Neural crest cell (in vitro differentiated cells): ENCODE measurements at regions not wholly inside any gene's neighbourhood (a gene's known extent, or its start where the extent isn't known, plus 50 kb on each side); places are given as distances from the start of the nearest gene placed in this dataset.
A peak's percentile ranks its signal among the peaks of the same experiment; 100 is the strongest.
"Not testable (repeated sequence)": the region's sequence is repeated elsewhere in the genome, so short reads cannot be mapped to it uniquely, and the experiment has no call there.

Source experiments
- DNase-seq: peaks from one replicate; pipeline ENCODE4 v3.0.0; 2021; ENCODE audit warnings: low read depth, mixed read lengths, low spot score
- H3K27ac Mint-ChIP-seq: one replicate; pipeline ENCODE4 v1.8.0; 2021; ENCODE audit warnings: mild to moderate bottlenecking, mixed read lengths; ENCODE audit not compliant: unreplicated experiment
- H3K27me3 Mint-ChIP-seq: 2 replicates; pipeline ENCODE4 v1.8.0; 2021; ENCODE audit warnings: low read depth, mild to moderate bottlenecking, mixed read lengths
- H3K36me3 Mint-ChIP-seq: 2 replicates; pipeline ENCODE4 v1.8.0; 2021; ENCODE audit warnings: low read depth, mild to moderate bottlenecking, mixed read lengths
- H3K4me1 Mint-ChIP-seq: 2 replicates; pipeline ENCODE4 v1.8.0; 2021; ENCODE audit warnings: mixed read lengths
- H3K4me3 Mint-ChIP-seq: one replicate; pipeline ENCODE4 v1.8.0; 2021; ENCODE audit warnings: mild to moderate bottlenecking, mixed read lengths
- H3K9me3 Mint-ChIP-seq: 2 replicates; pipeline ENCODE4 v1.8.0; 2021; ENCODE audit warnings: mixed read lengths
- TF ChIP-seq, protein P1 (sequence below): fragments of 200-600 bp; sonication (generic); conservative IDR thresholded peaks from 2 replicates; pipeline ENCODE4 v1.5.0; 2021; ENCODE audit warnings: antibody characterized with exemption, mild to moderate bottlenecking

DNA sequence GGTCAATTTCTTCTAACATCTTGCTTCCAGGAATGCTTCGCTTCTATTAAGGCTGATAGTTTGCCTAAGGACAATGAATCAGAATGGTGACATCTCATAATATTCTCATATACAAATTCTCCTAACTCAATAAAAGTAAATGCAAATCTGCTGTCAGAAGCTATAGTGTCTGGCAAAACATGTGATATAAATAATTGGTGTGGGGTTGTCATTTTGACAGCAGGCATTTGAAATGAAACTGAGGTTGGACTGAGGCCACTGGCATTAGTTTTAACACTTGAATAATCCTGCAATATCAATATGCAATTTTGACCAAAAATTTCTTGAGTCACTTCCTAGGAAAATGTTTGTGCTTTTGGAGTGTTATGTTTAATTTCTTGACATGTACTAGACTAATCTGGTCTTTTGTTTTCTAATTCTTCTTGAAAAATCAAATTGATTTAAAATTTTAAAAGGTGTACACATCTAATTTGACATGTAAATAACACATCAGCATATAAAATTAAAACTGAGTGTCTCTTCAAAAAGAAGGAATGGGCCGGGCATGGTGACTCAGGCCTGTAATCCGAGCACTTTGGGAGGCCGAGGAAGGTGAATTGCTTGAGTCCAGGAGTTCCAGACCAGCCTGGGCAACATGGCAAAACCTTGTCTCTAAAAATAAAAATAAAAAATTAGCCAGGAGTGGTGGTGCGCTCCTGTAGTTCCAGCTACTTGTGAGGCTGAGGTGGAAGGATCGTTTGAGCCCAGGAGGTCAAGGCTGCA lies 92.3 kb upstream of the BTG1 start:
- TF ChIP-seq, protein P1, sequence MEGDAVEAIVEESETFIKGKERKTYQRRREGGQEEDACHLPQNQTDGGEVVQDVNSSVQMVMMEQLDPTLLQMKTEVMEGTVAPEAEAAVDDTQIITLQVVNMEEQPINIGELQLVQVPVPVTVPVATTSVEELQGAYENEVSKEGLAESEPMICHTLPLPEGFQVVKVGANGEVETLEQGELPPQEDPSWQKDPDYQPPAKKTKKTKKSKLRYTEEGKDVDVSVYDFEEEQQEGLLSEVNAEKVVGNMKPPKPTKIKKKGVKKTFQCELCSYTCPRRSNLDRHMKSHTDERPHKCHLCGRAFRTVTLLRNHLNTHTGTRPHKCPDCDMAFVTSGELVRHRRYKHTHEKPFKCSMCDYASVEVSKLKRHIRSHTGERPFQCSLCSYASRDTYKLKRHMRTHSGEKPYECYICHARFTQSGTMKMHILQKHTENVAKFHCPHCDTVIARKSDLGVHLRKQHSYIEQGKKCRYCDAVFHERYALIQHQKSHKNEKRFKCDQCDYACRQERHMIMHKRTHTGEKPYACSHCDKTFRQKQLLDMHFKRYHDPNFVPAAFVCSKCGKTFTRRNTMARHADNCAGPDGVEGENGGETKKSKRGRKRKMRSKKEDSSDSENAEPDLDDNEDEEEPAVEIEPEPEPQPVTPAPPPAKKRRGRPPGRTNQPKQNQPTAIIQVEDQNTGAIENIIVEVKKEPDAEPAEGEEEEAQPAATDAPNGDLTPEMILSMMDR: no peak
- DNase-seq: no peak
- H3K9me3 Mint-ChIP-seq: no peaks in the 10 kb centered on the region
- H3K36me3 Mint-ChIP-seq: no peaks in the 10 kb centered on the region
- no peaks in the 10 kb centered on the region for H3K27me3 Mint-ChIP-seq
- H3K27ac Mint-ChIP-seq: no peak overlapping the region
- peaks cover 4% of the 10 kb centered on the region for H3K4me1 Mint-ChIP-seq
- no peak overlapping the region for H3K4me3 Mint-ChIP-seq

DNA sequence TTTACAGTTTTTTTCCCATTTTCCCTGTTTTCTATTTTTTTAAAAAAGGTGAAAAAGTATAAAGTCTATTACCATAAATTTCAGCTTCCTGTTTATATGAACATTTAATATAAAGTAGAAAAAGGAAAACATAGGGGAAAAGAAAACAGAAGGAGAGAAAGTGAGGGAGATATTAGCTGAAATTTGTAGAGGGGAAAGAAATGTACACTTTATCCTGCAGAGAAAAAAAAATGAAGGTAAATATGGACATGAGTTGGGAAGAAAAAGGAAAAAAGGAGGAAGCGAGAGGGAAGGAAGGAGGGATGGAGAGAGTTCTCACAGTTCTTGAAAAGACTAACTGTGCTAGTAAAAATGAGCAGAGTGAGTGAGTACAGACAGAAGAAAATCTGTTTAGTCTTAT lies 91.6 kb upstream of the BTG1 start:
- no peaks in the 10 kb centered on the region for H3K27me3 Mint-ChIP-seq
- no peak overlapping the region for H3K27ac Mint-ChIP-seq
- no peaks in the 10 kb centered on the region for H3K9me3 Mint-ChIP-seq
- TF ChIP-seq, protein P1: no peak
- DNase-seq: no peak
- H3K4me3 Mint-ChIP-seq: no peak overlapping the region
- peaks cover 4% of the 10 kb centered on the region for H3K4me1 Mint-ChIP-seq
- H3K36me3 Mint-ChIP-seq: no peaks in the 10 kb centered on the region

DNA sequence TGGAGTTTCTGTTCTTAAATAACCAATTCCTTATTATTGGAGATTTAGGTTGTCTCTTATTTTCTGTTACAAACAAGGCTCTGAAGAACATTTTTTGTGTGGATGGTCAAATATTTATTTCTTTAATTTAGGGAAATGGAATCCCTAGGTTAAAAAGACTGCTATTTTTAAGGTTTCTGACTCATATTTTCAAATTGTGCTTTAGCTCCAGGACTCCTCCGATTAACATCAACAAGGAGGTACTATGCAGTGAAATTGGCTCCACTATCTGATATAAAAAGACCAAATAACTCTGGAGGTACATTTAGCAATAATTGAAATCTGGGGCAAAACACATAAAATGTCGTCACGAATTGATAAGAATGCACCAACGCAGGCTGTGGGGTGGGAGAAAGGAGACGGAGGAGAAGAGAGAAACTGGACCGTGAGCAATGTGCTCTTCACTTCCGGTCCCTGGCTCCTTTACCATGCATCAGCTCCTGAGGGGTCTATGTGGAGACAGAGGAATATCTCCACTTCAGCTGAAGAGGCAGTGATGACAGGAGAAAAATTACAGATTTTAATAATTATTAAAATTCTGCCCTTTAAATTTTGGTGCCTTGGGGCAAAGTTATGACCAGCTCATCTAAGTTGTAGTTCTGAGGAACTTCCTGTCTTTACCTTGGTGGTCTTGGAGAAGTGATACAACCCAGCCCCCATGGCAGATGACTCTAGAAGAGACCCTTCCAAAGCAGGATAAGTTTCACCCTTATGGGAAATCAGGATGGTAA lies 90.2 kb upstream of the BTG1 start:
- H3K9me3 Mint-ChIP-seq: no peaks in the 10 kb centered on the region
- DNase-seq: no peak
- no peaks in the 10 kb centered on the region for H3K27me3 Mint-ChIP-seq
- TF ChIP-seq, protein P1: no peak
- H3K4me3 Mint-ChIP-seq: no peak overlapping the region
- peaks cover 4% of the 10 kb centered on the region for H3K4me1 Mint-ChIP-seq
- H3K36me3 Mint-ChIP-seq: no peaks in the 10 kb centered on the region
- H3K27ac Mint-ChIP-seq: no peak overlapping the region

DNA sequence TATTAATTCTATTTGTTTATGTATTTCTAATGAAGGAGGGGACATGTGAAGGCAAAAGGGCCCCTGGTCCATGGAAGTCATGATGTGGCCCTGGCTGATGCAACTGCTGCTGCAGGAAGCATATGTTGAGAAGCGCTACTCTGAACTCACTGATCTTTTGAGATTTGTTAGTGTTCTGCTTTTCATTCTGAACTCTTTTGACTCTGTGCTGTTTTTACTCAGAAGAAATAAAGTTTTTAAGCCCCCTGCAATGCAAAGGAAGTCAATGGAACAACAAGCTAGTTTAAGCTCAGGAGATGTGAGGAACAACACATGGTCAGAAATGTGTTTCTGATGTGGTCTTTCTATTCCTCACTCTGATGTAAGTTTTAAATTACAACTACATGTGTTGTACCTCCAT lies 88.9 kb upstream of the BTG1 start:
- peak overlapping the region; percentile 1 for H3K27ac Mint-ChIP-seq
- H3K36me3 Mint-ChIP-seq: no peaks in the 10 kb centered on the region
- H3K9me3 Mint-ChIP-seq: no peaks in the 10 kb centered on the region
- no peaks in the 10 kb centered on the region for H3K27me3 Mint-ChIP-seq
- H3K4me3 Mint-ChIP-seq: no peak overlapping the region
- TF ChIP-seq, protein P1: no peak
- DNase-seq: no peak
- peaks cover 4% of the 10 kb centered on the region for H3K4me1 Mint-ChIP-seq

DNA sequence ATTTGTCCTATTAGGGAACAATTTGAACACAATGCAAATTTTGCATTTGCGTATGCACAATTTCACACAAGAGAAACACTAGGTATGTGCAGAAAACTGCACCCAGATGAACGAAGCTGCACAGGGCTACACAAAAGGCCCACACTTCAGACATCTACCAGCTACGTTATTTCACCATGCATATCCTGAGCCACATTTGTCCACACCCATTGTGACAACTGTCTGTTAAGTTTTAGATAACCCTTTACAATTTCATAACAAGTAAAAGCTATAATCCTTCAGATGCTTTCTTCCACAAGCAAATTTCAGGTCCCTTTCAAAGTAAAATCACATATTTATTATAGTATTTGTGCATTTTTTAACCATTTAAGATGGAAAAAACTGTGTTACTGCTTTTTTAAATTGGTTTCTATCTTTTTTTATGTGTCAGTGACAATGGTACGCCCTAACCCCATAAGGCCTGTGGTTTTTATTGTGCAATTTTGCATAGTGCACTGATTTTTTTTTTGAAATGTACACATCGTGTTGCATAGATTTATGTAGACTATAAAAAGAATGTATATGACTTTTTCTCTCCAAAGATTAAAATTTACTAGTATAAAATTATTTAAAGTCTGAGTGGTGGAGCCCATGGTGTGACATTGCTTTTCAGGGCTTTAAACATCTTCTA lies 87.8 kb upstream of the BTG1 start:
- Mint-ChIP-seq H3K4me1 (peaks cover 4% of the 10 kb centered on the region), H3K27ac (no peak overlapping the region), H3K36me3 (no peaks in the 10 kb centered on the region), H3K9me3 (no peaks in the 10 kb centered on the region), H3K27me3 (no peaks in the 10 kb centered on the region), H3K4me3 (no peak overlapping the region)
- TF ChIP-seq, protein P1: no peak
- DNase-seq: no peak

DNA sequence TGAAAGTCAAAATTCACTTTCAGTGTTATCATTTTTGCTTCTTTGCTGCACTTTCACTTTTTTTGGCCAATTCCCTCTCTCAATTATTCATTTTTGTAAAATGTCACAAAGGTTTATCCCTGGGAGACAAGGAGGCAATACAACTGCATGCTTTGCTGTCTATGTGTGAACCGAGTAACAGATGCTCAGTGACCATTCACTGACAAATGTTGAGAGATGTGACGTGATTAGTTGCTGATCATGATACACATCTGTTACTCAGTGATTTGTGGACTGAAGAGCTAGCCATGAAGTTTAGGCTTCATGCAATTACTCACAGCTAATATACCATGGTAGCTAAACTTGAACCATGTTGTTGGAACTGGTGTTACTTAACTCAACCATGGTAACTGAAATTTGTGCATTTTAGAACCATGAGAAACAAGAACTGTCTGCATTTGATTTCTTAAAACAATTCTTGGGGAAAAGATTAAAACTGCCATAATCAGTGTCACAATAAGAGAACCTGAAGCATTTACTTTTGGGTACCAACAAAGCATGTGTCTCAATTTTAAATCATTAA lies 86.8 kb upstream of the BTG1 start:
- not testable (repeated sequence) for DNase-seq, H3K4me1 Mint-ChIP-seq, H3K27me3 Mint-ChIP-seq, H3K4me3 Mint-ChIP-seq, H3K9me3 Mint-ChIP-seq, H3K27ac Mint-ChIP-seq, H3K36me3 Mint-ChIP-seq

DNA sequence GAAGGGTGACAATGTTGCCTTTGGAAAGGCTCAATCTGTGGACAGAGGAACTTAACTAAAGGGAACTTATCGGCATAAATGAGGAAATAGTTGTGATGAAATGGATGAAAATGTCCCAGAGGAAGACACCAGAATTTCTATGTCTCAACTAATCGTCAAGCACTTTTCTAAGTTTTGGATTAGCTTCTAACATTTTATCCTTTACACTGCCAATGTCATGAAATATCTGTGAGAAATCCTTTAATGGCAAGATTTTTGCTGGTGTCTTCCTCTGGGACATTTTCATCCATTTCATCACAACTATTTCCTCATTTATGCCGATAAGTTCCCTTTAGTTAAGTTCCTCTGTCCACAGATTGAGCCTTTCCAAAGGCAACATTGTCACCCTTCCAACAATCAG lies 86.3 kb upstream of the BTG1 start:
- not testable (repeated sequence) for H3K4me1 Mint-ChIP-seq

DNA sequence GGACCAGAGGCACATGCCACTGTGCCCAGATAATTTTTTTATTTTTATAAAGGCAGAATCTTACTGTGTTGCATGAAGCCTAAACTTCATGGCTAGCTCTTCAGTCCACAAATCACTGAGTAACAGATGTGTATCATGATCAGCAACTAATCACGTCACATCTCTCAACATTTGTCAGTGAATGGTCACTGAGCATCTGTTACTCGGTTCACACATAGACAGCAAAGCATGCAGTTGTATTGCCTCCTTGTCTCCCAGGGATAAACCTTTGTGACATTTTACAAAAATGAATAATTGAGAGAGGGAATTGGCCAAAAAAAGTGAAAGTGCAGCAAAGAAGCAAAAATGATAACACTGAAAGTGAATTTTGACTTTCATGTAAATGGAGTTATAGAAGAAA lies 85.9 kb upstream of the BTG1 start:
- not testable (repeated sequence) for H3K4me3 Mint-ChIP-seq, H3K9me3 Mint-ChIP-seq, H3K36me3 Mint-ChIP-seq, H3K27ac Mint-ChIP-seq, H3K4me1 Mint-ChIP-seq, H3K27me3 Mint-ChIP-seq, DNase-seq

More for the DNA sequence above, 86.3 kb upstream of the BTG1 start:
- not testable (repeated sequence) for H3K27ac Mint-ChIP-seq, H3K4me3 Mint-ChIP-seq, H3K9me3 Mint-ChIP-seq, H3K27me3 Mint-ChIP-seq, DNase-seq, H3K36me3 Mint-ChIP-seq
